OCI-LY3 (cell line): ENCODE measurements at regions not wholly inside any gene's neighbourhood (a gene's known extent, or its start where the extent isn't known, plus 50 kb on each side); places are given as distances from the start of the nearest gene placed in this dataset.

ENCODE experiments used
- H2AFZ ChIP-seq: fragments of 200-600, 300-600 bp; shearing (Covaris generic); 2 replicates; pipeline ENCODE4 v1.6.0; 2014; ENCODE audit warnings: antibody characterized with exemption, low read depth, low read length
- H3K27ac ChIP-seq: fragments of 200-600, 300-600 bp; sonication (generic); 2 replicates; pipeline ENCODE4 v1.5.1; 2014; ENCODE audit warnings: mild to moderate bottlenecking, low read length, moderate library complexity, mixed read lengths
- H3K27me3 ChIP-seq: fragments of 200-600, 300-600 bp; sonication (generic); 2 replicates; pipeline ENCODE4 v1.6.1; 2014; ENCODE audit warnings: low read depth, low read length, mixed read lengths
- H3K36me3 ChIP-seq: fragments of 200-600, 300-600 bp; sonication (generic); replicated peaks from 2 replicates; pipeline ENCODE3; 2014; ENCODE audit warnings: low read depth, low read length, mixed read lengths
- H3K4me1 ChIP-seq: fragments of 300-600, 200-600 bp; sonication (generic); 2 replicates; pipeline ENCODE4 v1.6.1; 2014; ENCODE audit warnings: low read length, mixed read lengths
- H3K4me2 ChIP-seq: fragments of 200-600, 300-600 bp; sonication (generic); 2 replicates; pipeline ENCODE4 v1.6.1; 2014; ENCODE audit warnings: low read length, mixed read lengths
- H3K4me3 ChIP-seq: fragments of 300-600, 200-600 bp; sonication (generic); 2 replicates; pipeline ENCODE4 v1.5.1; 2014; ENCODE audit warnings: antibody characterized with exemption, mild to moderate bottlenecking, low read length, moderate library complexity
- H3K79me2 ChIP-seq: fragments of 300-600, 200-600 bp; shearing (Covaris generic); 2 replicates; pipeline ENCODE4 v1.6.1; 2014; ENCODE audit warnings: mild to moderate bottlenecking, low read length, mixed read lengths
- H3K9ac ChIP-seq: fragments of 300-600, 200-600 bp; shearing (Covaris generic); 2 replicates; pipeline ENCODE4 v1.6.0; 2014; ENCODE audit warnings: mild to moderate bottlenecking, low read length, moderate library complexity
- H3K9me3 ChIP-seq: fragments of 200-600, 300-600 bp; shearing (Covaris generic); 2 replicates; pipeline ENCODE4 v1.6.1; 2014; ENCODE audit warnings: low read length, mixed read lengths; ENCODE audit not compliant: insufficient read depth
- H4K20me1 ChIP-seq: fragments of 200-600, 300-600 bp; sonication (generic); 2 replicates; pipeline ENCODE4 v1.6.1; 2016; ENCODE audit warnings: low read length, mixed read lengths; ENCODE audit not compliant: insufficient read depth
- CTCF ChIP-seq: fragments of 200-600, 300-600 bp; sonication (generic); IDR thresholded peaks from 2 replicates; pipeline ENCODE4 v1.5.1; 2014; ENCODE audit warnings: antibody characterized with exemption, low read length, low read depth
- EZH2phosphoT487 ChIP-seq: fragments of 200-600 bp; shearing (Covaris generic); IDR thresholded peaks from 2 replicates; pipeline ENCODE4 v1.6.1; 2018; ENCODE audit warnings: antibody characterized with exemption, mixed run types, low read depth

- Histone ChIP-seq H3K4me2 (no peak overlapping the region), H3K27me3 (no peaks in the 10 kb centered on the region)
These were observed 234.4 kb downstream of the NDUFA10 start for GRCh38 chr2:239790721-239791120.

GRCh38 chr2:239790313-239790712, 234.8 kb downstream of the NDUFA10 start:
- no peaks in the 10 kb centered on the region for H3K9me3 ChIP-seq
- H3K4me1 ChIP-seq = no peaks in the 10 kb centered on the region
- H4K20me1 ChIP-seq = no peaks in the 10 kb centered on the region
- no peaks in the 10 kb centered on the region for H3K36me3 ChIP-seq
- H3K27me3 ChIP-seq = no peaks in the 10 kb centered on the region
- no peaks in the 10 kb centered on the region for H3K79me2 ChIP-seq
- no peak overlapping the region for H3K27ac ChIP-seq
- H3K4me2 ChIP-seq = no peak overlapping the region
- no peak overlapping the region for H3K4me3 ChIP-seq
- TF ChIP-seq EZH2phosphoT487 (no peak), CTCF (no peak)
- H3K9ac ChIP-seq = no peak overlapping the region
- H2AFZ ChIP-seq = no peak overlapping the region

More at GRCh38 chr2:239790721-239791120, 234.4 kb downstream of the NDUFA10 start:
- no peaks in the 10 kb centered on the region for H3K36me3 ChIP-seq
- H3K79me2 ChIP-seq = no peaks in the 10 kb centered on the region
- no peaks in the 10 kb centered on the region for H3K4me1 ChIP-seq
- H3K9me3 ChIP-seq = no peaks in the 10 kb centered on the region
- no peak overlapping the region for H3K4me3 ChIP-seq
- TF ChIP-seq CTCF = no peak
- no peak for TF ChIP-seq EZH2phosphoT487
- H3K27ac ChIP-seq = no peak overlapping the region
- no peak overlapping the region for H3K9ac ChIP-seq
- H4K20me1 ChIP-seq = no peaks in the 10 kb centered on the region
- no peak overlapping the region for H2AFZ ChIP-seq

- Histone ChIP-seq H3K36me3 (no peaks in the 10 kb centered on the region), H3K9me3 (no peaks in the 10 kb centered on the region), H3K4me1 (no peaks in the 10 kb centered on the region), H2AFZ (no peak overlapping the region), H3K4me3 (no peak overlapping the region), H4K20me1 (no peaks in the 10 kb centered on the region), H3K4me2 (no peak overlapping the region), H3K27ac (no peak overlapping the region), H3K79me2 (no peaks in the 10 kb centered on the region), H3K9ac (no peak overlapping the region), H3K27me3 (no peaks in the 10 kb centered on the region)
- no peak for TF ChIP-seq EZH2phosphoT487
- TF ChIP-seq CTCF = no peak
These were observed 235.4 kb downstream of the NDUFA10 start for GRCh38 chr2:239789711-239790110.

GRCh38 chr2:239788576-239789098, 236.5 kb downstream of the NDUFA10 start:
- no peaks in the 10 kb centered on the region for H3K4me1 ChIP-seq
- no peak overlapping the region for H3K9ac ChIP-seq
- no peaks in the 10 kb centered on the region for H3K9me3 ChIP-seq
- H3K4me2 ChIP-seq = no peak overlapping the region
- H3K27me3 ChIP-seq = no peaks in the 10 kb centered on the region
- no peak overlapping the region for H3K4me3 ChIP-seq
- no peak overlapping the region for H3K27ac ChIP-seq
- H4K20me1 ChIP-seq = no peaks in the 10 kb centered on the region
- H3K79me2 ChIP-seq = no peaks in the 10 kb centered on the region
- H3K36me3 ChIP-seq = no peaks in the 10 kb centered on the region
- no peak overlapping the region for H2AFZ ChIP-seq
- TF ChIP-seq CTCF = no peak
- TF ChIP-seq EZH2phosphoT487 = no peak
